C4-2B (cell line): ENCODE measurements at regions not wholly inside any gene's neighbourhood (a gene's known extent, or its start where the extent isn't known, plus 50 kb on each side); places are given as distances from the start of the nearest gene placed in this dataset.

Experiments
- H3K27ac ChIP-seq: fragments of 450-650 bp; 2 replicates; pipeline ENCODE4 v1.5.1; 2017
- ZFX ChIP-seq: fragments of 450-650 bp; IDR thresholded peaks from 2 replicates; pipeline ENCODE4 v1.6.1; 2017
- TF ChIP-seq, protein P1 (sequence below): fragments of 450-650 bp; conservative IDR thresholded peaks from 2 replicates; pipeline ENCODE4 v1.5.1; 2017; ENCODE audit warnings: mild to moderate bottlenecking

DNA sequence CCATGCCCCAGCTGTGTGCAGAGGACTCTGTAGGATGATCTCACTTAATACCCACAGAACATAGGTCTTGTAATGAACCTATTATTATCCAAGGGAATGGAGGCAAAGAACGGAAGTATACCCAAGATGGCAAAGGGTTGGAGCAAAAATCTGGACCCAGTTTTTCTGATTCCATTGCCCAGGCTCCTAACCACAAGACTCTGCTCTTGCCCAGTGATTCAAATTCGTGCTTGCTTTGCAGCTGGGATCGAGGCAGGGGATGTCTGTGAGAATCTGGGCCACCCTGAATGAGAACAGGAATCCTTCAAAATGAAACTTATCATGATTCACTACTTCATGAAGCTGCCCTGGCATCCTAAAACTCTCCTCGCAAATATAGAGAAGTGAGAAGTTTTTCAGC, 97.5 kb upstream of the KCNJ6 start:
- H3K27ac ChIP-seq, result no peak overlapping the region
- no peak for TF ChIP-seq ZFX
- TF ChIP-seq, protein P1, sequence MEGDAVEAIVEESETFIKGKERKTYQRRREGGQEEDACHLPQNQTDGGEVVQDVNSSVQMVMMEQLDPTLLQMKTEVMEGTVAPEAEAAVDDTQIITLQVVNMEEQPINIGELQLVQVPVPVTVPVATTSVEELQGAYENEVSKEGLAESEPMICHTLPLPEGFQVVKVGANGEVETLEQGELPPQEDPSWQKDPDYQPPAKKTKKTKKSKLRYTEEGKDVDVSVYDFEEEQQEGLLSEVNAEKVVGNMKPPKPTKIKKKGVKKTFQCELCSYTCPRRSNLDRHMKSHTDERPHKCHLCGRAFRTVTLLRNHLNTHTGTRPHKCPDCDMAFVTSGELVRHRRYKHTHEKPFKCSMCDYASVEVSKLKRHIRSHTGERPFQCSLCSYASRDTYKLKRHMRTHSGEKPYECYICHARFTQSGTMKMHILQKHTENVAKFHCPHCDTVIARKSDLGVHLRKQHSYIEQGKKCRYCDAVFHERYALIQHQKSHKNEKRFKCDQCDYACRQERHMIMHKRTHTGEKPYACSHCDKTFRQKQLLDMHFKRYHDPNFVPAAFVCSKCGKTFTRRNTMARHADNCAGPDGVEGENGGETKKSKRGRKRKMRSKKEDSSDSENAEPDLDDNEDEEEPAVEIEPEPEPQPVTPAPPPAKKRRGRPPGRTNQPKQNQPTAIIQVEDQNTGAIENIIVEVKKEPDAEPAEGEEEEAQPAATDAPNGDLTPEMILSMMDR, result no peak

DNA sequence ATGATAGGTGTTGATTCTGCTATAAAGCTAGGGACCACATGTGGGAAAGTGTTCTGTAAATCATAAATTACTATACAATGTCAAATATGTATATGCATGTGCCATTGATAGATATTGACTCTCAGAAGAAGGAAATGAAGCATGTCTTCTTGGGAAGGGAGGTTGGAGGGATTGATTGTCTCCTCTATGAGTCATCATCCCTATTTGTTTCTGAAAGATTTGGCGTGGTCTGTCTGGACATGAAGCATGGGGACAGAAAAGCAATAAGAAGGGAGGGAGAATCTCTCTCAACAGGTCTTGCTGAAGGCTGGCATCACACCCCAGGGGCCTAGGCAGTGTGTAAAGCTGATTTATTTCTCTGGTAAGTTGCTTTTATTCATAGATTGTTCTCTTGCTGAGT, 98.0 kb upstream of the KCNJ6 start:
- no peak overlapping the region for H3K27ac ChIP-seq
- TF ChIP-seq, protein P1, result no peak

DNA sequence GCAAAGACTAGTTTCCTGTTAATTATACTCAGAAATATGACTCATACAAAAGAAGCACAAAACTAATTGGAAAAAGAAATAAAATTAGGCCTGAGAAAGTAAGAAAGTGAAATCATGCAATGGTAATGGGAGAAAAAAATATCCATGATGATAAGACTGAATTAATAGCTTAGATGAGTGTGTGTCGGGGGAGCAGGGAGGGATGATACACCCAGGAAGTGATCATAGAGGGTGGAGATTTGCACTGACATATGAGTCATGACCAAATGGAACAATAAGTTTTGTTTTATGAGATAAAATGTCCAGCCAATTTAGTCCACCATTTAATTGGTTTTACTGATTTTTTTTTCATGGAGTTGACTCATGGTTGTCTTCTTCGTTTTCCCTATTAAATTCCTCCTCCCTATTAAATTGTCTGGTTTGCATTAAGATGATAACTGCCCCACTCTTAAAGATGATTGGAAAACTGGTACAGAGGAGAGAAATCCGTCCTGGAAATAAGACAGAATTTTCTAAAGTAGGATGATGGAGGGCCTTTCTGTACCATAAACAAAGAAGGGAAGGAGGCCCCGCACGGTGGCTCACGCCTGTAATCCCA, 111.7 kb upstream of the KCNJ6 start:
- H3K27ac ChIP-seq, result no peak overlapping the region
- TF ChIP-seq, protein P1, result no peak
- TF ChIP-seq ZFX, result no peak

DNA sequence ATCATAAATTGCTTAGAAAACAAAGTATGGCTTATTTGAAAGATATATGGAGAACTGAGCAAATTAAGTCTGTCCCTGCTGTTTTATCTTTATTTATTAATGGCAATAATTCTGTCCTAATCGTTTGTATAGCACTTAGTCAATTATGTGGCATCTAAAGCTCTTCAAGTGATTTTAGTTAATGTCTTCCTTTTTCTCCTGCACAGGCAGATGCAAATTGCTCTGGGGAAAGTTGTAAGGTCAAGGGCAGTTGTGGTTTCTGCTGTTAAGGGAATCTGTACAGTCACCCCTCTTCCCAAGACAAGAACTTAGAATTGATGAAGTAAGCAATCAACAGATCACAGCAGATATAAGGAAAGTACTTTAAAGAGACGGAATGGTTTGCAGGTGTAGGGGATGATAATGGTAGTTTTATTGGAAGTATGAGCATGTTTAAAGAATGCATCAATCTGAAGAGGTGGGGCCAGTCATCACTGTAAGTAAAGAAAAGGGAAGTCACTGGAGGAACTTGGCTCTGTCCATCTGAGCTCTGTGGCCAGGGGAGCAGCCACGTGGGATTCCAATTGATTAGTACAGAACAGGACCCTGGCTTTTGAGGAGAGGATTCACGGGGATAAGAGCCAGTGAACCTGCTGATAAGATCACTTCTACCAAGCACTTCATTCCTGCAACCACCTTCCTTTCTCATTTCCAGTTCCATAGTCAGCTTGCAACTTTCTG, 116.0 kb upstream of the KCNJ6 start:
- TF ChIP-seq, protein P1, result no peak
- no peak for TF ChIP-seq ZFX
- no peak overlapping the region for H3K27ac ChIP-seq

DNA sequence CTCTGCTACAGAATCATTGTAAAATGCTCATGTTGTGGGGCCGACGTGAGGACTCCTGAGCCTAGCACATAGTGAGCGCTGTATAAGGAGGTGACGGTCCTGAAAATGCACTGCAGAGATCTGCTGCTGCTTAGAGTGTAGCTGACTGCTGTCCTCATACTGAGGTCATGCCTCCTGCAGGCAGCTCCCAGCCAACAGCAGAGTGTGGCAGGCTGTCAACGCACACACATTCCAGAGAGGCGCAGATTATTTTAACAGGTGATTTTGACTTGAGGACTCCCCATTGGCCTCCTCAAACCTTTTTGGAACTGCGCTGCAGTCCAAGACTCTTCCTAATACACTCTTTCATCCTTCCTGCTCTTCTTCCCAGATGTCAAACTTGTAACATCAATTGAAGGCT, 119.8 kb upstream of the KCNJ6 start:
- no peak overlapping the region for H3K27ac ChIP-seq
- TF ChIP-seq, protein P1, result no peak
- no peak for TF ChIP-seq ZFX

DNA sequence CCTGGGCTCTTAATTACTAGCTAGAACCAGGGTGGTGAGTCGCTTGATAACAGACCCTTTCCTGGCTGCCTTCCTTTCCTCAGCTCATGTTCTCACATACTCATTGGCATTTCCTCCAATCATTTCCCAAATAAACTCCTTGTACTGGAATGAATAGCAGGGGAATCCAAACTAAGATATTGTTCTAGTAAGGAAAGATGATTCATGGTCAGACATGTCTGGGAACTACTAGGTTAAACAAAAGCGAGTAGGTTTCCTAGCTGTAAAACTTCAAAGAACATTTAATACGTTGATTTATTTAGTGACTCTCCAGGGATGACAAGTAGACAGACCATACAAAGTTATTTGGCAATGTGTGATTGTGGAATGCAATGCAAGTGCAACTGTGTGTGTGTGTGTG, 121.2 kb upstream of the KCNJ6 start:
- H3K27ac ChIP-seq, result no peak overlapping the region
- TF ChIP-seq, protein P1, result no peak

DNA sequence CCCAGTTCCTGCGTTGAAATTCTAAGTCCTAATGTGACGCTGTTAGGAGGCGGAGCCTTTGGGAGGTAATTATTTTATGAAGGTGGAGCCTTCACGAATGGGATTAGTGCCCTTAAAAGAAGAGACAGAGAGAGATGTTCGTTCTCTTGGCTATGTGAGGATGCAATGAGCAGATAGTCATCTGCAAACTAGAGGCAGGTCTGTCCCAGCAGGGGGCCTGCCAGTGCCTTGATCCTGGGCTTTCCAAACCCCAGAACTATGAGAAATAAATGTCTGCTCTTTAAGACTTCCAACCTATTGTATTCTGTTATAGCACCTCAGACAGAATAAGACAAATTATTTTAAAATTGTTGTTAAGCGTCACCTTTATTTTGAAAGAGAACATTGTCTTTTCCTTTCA, 123.1 kb upstream of the KCNJ6 start:
- H3K27ac ChIP-seq, result no peak overlapping the region
- TF ChIP-seq, protein P1, result no peak
- TF ChIP-seq ZFX, result no peak
